ENCODE measurements at regions not wholly inside any gene's neighbourhood (a gene's known extent, or its start where the extent isn't known, plus 50 kb on each side); places are given as distances from the start of the nearest gene placed in this dataset.

- TF ChIP-seq BHLHE40 (IDR thresholded peaks at IDR 0.05; ENCODE audit: borderline replicate concordance) (no peak), SP1 (IDR thresholded peaks at IDR 0.05) (no peak), TARDBP (IDR thresholded peaks at IDR 0.05) (no peak), ZNF384 (IDR thresholded peaks at IDR 0.05) (no peak), L3MBTL2 (conservative IDR thresholded peaks at IDR 0.05) (no peak), CTBP1 (IDR thresholded peaks at IDR 0.05; ENCODE audit: borderline replicate concordance) (no peak), PKNOX1 (IDR thresholded peaks at IDR 0.05) (no peak), FOXK2 (IDR thresholded peaks at IDR 0.05) (no peak), NFRKB (IDR thresholded peaks at IDR 0.05) (no peak), FOXM1 (IDR thresholded peaks at IDR 0.05; ENCODE audit: borderline replicate concordance) (no peak)
Measured at GRCh38 chr4:157616741-157617472, 396.4 kb downstream of the GRIA2 start.
